HepG2 (cell line): ENCODE measurements at regions not wholly inside any gene's neighbourhood (a gene's known extent, or its start where the extent isn't known, plus 50 kb on each side); places are given as distances from the start of the nearest gene placed in this dataset.

ENCODE experiments used
- BHLHE40 ChIP-seq: IDR thresholded peaks from 2 replicates; pipeline ENCODE4 v1.6.1; 2011; ENCODE audit warnings: low read length, improper control_type of control experiment
- JUNB ChIP-seq: sonication (generic); formaldehyde crosslinking; IDR thresholded peaks from 2 replicates; pipeline ENCODE4 v1.8.0; 2022; ENCODE audit warnings: missing genetic modification reagents, mild to moderate bottlenecking, borderline replicate concordance
- TBP ChIP-seq: sonication (generic); formaldehyde crosslinking; IDR thresholded peaks from 2 replicates; pipeline ENCODE4 v1.5.0; 2020; ENCODE audit warnings: missing genetic modification reagents
- ZBTB7A ChIP-seq: sonication (generic); formaldehyde crosslinking; IDR thresholded peaks from 2 replicates; pipeline ENCODE4 v1.8.0; 2022; ENCODE audit warnings: mild to moderate bottlenecking, missing genetic modification reagents
- ZNF3 ChIP-seq: IDR thresholded peaks from 2 replicates; pipeline ENCODE4 v1.7.0; 2017; ENCODE audit warnings: inconsistent platforms
- TF ChIP-seq, protein P1 (sequence below): sonication (generic); formaldehyde crosslinking; IDR thresholded peaks from 2 replicates; pipeline ENCODE4 v1.5.0; 2020; ENCODE audit warnings: mild to moderate bottlenecking, missing genetic modification reagents, moderate library complexity
- TF ChIP-seq, protein P2 (sequence below), 2 experiments: IDR thresholded peaks; 2 replicates each; pipeline ENCODE4 v1.6.1; 2011 to 2012; ENCODE audit warnings: low read length in 2 of 2, borderline replicate concordance in 1 of 2, low read depth in 1 of 2, mild to moderate bottlenecking in 1 of 2, moderate library complexity in 1 of 2

DNA sequence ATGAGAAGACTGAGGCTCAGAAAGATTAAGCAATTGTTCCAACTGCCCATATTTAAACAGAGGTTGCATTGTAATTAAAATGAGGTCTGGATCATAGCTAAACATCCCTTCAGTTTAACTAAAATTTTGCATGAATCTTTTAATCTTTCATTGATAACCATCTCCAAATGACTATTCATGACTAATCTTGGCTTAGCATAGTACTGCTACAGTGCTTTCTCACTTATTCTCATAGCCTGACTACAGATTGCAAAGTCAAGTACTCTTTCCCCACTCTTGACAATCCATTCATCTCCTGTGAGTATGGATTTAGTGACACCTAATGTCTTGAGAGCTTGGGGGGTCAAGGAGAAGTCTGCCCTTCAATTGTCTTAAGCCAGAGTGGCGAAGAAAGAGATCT lies 258.4 kb downstream of the RFC3 start:
- TF ChIP-seq ZBTB7A (CRISPR knock-in tag) = no peak
- no peak for TF ChIP-seq BHLHE40
- TF ChIP-seq, protein P1, sequence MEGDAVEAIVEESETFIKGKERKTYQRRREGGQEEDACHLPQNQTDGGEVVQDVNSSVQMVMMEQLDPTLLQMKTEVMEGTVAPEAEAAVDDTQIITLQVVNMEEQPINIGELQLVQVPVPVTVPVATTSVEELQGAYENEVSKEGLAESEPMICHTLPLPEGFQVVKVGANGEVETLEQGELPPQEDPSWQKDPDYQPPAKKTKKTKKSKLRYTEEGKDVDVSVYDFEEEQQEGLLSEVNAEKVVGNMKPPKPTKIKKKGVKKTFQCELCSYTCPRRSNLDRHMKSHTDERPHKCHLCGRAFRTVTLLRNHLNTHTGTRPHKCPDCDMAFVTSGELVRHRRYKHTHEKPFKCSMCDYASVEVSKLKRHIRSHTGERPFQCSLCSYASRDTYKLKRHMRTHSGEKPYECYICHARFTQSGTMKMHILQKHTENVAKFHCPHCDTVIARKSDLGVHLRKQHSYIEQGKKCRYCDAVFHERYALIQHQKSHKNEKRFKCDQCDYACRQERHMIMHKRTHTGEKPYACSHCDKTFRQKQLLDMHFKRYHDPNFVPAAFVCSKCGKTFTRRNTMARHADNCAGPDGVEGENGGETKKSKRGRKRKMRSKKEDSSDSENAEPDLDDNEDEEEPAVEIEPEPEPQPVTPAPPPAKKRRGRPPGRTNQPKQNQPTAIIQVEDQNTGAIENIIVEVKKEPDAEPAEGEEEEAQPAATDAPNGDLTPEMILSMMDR (CRISPR knock-in tag) = no peak
- TF ChIP-seq ZNF3 = no peak
- TF ChIP-seq TBP = no peak
- no peak for TF ChIP-seq JUNB (CRISPR knock-in tag)
- TF ChIP-seq, protein P2, sequence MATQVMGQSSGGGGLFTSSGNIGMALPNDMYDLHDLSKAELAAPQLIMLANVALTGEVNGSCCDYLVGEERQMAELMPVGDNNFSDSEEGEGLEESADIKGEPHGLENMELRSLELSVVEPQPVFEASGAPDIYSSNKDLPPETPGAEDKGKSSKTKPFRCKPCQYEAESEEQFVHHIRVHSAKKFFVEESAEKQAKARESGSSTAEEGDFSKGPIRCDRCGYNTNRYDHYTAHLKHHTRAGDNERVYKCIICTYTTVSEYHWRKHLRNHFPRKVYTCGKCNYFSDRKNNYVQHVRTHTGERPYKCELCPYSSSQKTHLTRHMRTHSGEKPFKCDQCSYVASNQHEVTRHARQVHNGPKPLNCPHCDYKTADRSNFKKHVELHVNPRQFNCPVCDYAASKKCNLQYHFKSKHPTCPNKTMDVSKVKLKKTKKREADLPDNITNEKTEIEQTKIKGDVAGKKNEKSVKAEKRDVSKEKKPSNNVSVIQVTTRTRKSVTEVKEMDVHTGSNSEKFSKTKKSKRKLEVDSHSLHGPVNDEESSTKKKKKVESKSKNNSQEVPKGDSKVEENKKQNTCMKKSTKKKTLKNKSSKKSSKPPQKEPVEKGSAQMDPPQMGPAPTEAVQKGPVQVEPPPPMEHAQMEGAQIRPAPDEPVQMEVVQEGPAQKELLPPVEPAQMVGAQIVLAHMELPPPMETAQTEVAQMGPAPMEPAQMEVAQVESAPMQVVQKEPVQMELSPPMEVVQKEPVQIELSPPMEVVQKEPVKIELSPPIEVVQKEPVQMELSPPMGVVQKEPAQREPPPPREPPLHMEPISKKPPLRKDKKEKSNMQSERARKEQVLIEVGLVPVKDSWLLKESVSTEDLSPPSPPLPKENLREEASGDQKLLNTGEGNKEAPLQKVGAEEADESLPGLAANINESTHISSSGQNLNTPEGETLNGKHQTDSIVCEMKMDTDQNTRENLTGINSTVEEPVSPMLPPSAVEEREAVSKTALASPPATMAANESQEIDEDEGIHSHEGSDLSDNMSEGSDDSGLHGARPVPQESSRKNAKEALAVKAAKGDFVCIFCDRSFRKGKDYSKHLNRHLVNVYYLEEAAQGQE (IDR thresholded peaks at IDR 0.05; ENCODE audit: borderline replicate concordance in 1 of 2, low read depth in 1 of 2, low read length in 2 of 2) = no peak
